Hematopoietic multipotent progenitor cell treated with erythropoietin and hydrocortisone succinate and interleukin-3 and kit ligand, for 8 days (in vitro differentiated cells): ENCODE measurements at regions not wholly inside any gene's neighbourhood (a gene's known extent, or its start where the extent isn't known, plus 50 kb on each side); places are given as distances from the start of the nearest gene placed in this dataset.

Experiments used
- DNase-seq: peaks from one replicate; pipeline ENCODE4 v3.0.0-alpha.2; 2015

- DNase-seq, result no peak
Measured at GRCh38 chr18:2340335-2340734, 231.0 kb downstream of the METTL4 start.

DNA sequence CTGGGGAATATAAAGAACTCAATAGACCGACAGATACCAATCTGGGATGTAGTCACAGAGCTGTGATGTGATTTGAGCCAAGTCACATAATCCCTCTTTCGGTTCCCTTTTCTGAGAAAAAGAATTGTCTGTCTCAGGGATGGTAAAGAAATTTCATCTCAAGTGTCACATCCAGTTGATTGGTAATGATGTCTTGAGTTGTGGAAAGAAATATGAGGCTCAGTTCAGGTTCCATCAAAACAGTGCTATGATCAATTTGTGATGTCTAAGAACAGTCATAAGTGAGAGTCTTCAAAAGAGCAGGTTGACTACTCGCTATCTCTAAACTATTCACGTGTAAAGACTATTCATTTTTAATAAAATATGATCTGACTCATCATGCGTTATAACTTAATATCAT is 223.3 kb downstream of the METTL4 start:
- no peak for DNase-seq

- DNase-seq, result no peak
Measured at GRCh38 chr18:2351126-2351850, 220.0 kb downstream of the METTL4 start.

DNA sequence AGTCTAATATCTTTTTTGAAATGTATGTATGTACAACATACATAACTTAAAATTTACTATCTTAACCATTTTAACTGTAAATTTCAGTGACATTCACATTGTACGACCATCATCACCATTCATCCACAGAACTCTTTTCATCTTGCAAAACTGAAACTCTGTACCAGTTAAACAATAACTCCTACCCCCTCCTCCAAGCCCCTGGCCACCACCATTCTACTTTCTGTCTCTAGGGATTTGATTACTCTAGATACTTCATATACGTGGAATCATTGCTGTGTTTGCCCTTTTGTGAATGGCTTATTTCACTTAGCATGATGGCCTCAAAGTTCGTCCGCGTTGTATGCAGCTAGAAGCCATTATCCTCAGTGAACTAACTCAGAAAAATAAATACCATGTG is 217.0 kb downstream of the METTL4 start:
- DNase-seq, result no peak

DNA sequence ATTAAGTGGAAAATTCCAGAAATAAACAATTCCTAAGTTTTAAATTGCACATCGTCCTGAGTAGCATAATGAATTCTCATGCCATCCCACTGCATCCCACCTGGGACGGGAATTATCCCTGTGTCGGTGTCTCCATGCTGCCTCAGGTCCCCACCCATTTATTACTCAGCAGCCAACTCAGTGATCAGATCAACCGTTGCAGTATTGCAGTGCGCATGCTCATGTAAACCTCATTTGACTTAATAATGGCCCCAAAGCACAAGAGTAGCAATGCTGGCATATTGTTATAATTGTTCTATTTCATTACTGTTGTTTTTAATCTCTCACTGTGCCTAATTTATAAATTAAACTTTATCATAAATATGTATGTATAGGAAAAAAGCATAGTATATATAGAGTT is 214.4 kb downstream of the METTL4 start:
- no peak for DNase-seq

GRCh38 chr18:2360861-2361260 is 210.4 kb downstream of the METTL4 start:
- DNase-seq, result no peak

GRCh38 chr18:2368102-2368501 is 203.2 kb downstream of the METTL4 start:
- DNase-seq, result no peak

- no peak for DNase-seq
Measured at GRCh38 chr18:2376707-2377106, 194.6 kb downstream of the METTL4 start.

DNA sequence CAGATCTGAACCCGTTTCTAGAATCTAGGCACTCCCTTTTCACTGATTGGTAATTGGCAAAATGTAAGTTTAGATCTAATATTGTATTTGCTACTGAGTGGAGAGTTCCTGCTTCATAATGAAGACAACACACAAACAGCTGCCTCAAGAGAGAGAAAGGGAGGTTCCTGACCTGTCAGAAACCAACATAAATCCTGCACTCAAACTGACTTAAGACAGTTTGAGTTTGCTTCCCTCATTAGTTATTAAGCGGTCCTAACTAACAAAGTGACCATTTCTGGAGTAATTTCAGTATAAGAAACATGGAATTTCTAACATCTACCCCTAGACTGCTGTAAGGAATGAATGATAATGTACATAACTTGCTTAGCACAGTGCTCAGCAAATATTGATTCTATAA is 191.2 kb downstream of the METTL4 start:
- no peak for DNase-seq

GRCh38 chr18:2381539-2381938 is 189.8 kb downstream of the METTL4 start:
- no peak for DNase-seq

DNA sequence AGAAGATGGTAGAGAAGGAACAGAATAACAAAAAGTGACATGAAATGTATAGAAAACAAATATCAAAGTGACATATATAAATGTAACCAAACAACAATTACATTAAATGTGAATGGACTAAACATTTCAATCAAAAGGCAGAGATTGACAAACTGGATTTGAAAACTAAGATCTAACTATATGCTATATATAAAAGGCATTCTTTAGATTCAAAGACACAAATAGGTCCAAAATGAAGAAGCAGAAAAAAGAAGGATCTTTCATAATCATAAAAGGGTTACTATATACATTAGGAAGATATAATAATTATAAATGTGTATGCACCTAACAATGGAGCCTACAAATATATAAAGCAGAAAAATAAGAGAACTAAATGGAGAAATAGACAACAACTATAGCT is 183.7 kb downstream of the METTL4 start:
- no peak for DNase-seq

DNA sequence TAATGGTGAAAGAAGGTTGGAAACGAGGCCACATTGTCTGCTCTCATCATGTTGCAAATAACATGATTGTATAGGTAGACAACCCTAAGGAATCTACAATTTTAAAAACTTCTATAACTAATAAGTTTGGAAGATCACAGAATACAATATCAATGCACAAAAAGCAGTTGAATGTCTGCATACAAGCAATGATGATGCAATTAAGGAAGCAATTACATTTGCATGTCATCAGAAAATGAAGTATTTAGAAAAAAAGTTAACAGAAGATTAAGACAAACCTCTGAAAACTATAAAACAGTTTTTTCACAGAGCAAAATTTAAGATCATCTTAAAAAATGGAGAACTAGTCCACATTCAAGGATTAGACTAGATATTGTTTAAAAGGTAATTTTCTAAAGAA is 181.1 kb downstream of the METTL4 start:
- no peak for DNase-seq

GRCh38 chr18:2391470-2391869 is 179.8 kb downstream of the METTL4 start:
- no peak for DNase-seq

- no peak for DNase-seq
Measured at GRCh38 chr18:2392446-2392845, 178.9 kb downstream of the METTL4 start.

- DNase-seq, result no peak
Measured at GRCh38 chr18:2394684-2395083, 176.6 kb downstream of the METTL4 start.

DNA sequence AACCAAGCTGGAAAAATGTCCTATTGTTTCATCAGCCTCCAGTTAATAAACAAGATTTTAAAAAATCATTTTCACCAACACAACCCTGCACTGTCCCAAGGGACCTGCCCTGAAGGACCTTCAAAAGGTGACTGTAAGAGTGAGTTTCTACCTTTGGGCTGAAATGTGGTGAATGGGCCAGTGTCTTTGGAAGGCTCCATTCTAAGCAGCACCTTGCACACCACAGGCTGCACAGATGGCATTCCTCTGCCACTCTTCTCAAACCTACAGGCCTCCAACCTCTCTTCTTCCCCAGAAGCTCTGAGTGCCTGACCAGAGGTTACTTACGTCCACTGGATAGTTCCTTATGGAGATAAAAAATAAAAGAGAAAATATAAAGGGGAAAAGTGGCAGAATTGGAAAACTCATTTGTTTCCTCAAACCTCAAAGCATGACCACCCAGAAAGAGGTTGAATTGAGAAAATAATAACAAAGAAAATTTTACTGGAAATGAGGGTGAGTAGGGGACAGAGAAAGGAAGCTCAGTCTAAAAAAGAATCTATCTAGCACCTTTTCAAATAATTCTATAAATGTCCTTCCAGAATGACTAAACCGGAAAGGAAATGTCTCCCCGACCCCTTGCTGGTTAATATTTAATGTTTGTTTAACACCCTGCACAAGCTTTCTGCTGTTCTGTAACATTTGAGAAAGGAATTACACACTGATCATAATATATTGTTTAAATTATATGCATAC is 175.7 kb downstream of the METTL4 start:
- DNase-seq, result no peak

GRCh38 chr18:2396162-2396505 is 175.2 kb downstream of the METTL4 start:
- no peak for DNase-seq

- DNase-seq, result no peak
Measured at GRCh38 chr18:2400701-2401196, 170.6 kb downstream of the METTL4 start.

GRCh38 chr18:2402084-2402483 is 169.2 kb downstream of the METTL4 start:
- no peak for DNase-seq

DNA sequence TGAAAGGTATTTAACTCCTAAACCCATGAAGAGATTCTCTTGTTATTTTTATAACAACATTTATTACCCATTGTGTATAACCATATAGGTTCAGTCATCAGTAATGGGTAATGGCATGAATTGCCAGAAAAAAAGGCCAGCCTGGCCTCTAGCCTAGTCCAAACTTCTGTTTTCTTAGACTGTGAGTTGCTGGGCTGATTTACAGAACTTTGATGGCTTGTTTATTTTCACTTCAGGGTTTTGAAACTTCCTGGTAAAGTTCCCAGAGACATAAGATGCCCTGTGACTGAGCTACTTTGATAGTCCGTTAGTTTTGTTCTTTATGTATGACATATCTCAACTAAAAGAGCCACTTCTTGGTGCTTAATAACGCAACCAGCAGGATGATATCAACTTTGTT is 164.8 kb downstream of the METTL4 start:
- no peak for DNase-seq

DNA sequence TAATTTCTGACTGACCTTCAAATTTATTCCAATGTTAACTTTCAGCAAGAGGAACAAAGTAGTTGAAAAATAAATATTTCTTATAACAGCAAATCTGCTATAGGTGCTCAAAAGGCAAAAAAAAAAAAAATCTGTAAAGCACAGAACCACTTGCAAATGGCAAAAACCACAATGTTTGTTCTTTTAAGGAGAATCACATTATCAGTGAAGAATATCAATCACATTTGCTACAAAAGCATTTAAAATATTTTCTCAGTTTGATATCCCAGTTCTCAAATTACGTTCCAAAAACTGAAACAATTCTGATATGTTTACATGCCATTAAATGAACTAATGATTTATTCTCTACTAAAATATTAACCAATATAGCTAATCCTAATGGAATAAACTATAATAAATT is 163.3 kb downstream of the METTL4 start:
- no peak for DNase-seq

DNA sequence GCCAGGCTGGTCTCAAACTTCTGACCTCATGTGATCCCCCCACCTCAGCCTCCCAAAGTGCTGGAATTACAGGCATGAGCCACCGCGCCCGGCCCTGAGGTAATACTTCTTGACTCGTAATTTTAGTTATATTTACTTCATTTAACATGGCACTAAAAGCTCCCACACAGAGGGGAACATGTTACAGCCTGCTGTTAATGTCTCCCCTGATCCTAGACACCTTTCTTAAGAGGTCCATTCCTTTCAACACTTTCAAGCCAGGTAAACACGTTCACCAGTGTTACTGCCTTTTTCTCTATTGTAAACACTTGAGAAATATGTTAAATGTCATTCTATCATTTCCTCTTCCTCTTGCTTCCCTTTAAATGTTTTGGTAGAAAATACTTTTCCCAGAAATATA is 161.4 kb downstream of the METTL4 start:
- DNase-seq, result no peak

DNA sequence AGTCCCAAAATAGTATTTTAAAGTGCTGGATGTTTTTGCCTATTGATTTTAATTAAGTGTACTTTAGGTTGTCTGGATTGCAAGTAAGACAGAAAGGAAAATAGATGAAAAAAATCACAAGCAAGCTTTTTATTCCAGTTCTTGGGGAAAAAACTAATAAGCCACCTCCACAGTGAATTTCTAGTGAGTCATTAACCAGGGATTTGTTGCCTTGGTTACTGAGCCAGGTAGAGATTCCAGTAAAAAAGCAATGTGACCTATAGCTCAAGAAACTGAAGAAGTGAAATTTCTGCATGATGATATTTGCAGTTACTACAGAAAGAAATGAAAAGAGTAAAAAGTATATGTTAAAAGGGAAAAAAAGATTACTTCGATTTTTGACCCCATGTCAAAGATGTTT is 160.6 kb downstream of the METTL4 start:
- DNase-seq, result no peak

GRCh38 chr18:2411381-2411960 is 159.8 kb downstream of the METTL4 start:
- no peak for DNase-seq
